ENCODE measurements at regions not wholly inside any gene's neighbourhood (a gene's known extent, or its start where the extent isn't known, plus 50 kb on each side); places are given as distances from the start of the nearest gene placed in this dataset.

DNA sequence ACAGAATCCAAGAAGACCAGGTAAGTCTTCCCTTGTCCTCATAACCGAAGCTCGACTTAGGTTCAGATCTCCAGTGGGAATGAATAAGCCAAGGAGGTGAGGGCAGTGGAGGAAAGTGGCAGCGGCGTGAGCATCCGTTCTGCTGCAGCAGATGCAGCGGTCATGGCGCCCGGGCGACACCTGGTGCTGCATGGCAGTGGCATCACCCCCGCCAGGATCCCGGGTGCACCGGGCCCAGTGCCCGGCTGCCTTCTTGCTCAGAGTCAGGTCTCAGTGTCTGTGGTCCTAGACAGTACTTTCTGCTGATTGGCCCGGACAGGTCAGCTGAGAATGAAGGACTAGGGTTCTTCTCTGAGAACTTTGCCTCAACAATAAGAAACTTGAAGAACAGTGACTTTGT, 83.4 kb upstream of the SORBS2 start:
- DNase-seq = no peak

DNA sequence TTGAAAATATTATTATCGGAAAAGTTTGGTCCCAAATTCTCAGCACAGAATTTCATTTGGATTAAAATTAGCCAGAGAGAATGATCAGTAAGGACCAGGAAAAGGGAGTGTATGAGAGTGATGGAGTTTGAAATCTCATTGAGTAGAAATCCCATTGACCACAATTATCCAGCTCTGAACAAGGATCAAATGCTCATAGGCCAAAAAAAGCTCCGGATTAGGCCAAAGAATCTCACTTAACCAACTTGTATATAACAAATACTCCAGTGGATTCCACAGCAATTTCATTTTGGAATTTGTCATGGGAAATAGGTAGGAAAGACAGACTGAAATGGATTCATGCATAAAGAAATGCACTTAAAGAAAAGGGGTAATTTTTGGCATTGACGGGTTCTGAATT, 83.9 kb upstream of the SORBS2 start:
- DNase-seq = no peak

GRCh38 chr4:185896817-185897488, 85.0 kb upstream of the SORBS2 start:
- DNase-seq = no peak

DNA sequence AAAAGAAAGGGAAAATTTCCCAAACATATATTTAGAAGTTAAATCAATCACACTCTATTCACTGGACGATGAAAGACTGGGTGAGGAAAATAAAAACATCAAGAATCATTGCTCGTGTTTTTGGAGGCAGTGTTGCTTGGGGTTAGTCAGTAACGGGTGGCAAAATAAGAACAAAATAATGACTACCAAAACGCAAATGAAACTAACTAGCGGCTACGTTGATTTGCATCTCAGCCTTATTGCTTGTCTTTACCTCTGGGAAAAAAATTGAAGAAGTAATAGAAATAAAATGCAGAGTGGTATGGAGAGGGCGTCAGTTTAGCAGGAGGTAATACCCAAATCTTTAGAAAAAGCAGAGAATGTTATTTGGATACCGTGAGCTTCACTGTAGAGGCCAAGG, 86.4 kb upstream of the SORBS2 start:
- DNase-seq = no peak

GRCh38 chr4:185899833-185900232, 87.8 kb upstream of the SORBS2 start:
- no peak for DNase-seq

DNA sequence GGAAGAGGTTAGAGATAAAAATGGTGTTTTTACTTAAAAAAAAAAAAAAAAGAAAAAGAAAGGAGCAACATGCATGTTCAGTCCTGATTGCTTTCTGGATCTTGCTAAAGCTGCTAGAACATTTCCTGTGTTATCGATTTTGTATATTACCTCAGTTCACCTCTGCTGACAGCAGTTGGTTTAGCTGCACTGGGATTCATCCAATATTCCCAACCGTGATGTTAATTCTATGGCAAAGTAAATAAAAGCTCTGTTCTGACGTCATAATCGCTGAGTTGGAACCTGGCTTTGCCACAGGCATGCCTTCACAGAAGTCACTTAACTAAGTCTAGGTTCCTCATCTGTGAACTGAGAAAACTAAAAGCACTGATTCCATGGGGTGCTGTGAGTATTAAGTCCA, 90.7 kb upstream of the SORBS2 start:
- DNase-seq = no peak

GRCh38 chr4:185903205-185903604, 91.2 kb upstream of the SORBS2 start:
- no peak for DNase-seq

- DNase-seq = no peak
These were observed 92.4 kb upstream of the SORBS2 start for GRCh38 chr4:185904381-185904780.

GRCh38 chr4:185909972-185910371, 98.0 kb upstream of the SORBS2 start:
- DNase-seq = no peak

DNA sequence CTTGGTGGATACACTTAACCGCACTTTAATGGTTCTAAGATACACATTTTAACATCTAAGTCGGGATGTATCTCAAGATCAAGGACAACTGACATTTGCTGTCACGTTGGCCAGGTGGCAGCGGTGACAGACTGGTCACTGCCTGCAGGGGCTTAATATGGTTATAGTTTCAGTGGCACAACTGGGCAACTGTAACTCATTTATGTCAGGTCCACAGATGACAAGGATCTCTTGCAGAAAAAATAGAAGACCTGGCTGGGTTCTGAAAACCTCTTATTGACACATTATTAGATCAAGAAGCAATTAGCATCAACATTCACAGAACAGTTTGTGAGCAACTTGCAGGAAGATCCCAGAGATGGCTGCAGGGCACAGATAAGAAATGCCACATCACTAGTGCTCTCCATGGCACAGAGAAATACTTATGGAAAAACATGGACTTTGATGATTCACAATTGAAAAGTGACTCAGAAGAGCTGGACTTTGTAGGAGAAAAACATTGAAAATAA, 99.6 kb upstream of the SORBS2 start:
- no peak for DNase-seq

DNA sequence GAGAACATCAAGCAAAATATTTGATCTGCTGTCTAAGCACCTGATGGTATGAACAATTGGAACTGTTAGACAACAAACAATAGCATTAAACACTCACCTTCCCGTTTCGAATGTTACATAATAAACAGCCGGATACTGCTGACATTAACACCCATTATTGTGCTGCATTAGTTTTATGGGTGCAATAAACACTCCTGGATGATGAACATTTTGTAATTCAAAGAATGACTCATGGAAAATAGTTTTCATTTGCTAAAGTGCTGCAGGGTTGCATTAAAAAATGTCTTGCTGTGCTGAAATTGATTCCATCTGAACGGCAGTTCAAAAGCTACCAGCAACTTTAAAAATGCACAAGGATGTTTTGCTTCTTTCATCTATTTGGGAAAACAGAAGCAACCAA, 100.8 kb upstream of the SORBS2 start:
- peak; percentile 16 for DNase-seq

DNA sequence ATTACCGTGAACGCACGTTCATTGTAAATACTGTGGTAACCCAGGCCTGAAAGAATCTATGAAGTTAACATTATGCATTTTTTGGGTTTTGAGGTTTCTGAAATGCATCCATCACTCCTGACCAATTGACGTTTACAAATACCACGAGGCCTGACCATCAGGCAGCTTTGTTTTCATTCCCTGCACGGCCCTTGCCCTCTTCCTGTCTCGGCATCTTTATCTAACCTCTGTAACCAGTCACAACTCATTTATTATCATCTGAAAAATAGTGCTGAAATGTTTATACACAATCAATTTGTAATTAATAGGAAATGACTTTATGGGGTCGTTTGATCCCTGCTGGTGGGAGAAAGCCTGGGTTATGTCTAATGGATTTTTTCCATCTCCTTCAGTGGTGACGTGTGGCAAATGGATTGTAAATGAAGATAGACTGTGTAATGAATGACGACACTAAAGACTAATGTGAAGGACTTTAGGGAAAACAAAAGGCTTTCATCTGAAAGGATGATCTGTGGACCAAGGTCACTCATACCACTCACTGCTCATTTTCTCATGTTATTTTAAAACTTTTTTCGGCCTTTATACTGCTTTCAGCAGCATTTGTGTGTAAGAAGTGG, 102.7 kb upstream of the SORBS2 start:
- no peak for DNase-seq

- DNase-seq = no peak
These were observed 103.3 kb upstream of the SORBS2 start for GRCh38 chr4:185915271-185915670.

DNA sequence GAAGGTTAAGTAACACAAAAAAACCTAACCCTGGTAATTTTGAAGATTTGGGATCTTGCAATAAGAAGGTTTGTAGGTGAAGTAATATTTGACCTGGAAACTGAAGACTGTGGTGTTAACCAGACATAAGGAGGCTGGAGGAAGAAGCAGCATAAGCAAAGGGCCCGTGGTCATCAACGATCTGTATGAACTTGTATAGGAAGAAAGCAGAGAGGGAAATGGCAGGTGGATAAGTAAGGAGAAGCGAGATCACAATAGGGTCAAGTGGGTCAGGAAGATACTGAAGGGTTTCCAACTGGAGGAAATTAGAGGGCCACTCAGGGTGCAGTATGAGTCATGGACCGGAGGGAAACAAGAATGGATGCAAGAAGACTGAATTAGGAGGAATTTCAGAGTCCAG, 103.8 kb upstream of the SORBS2 start:
- DNase-seq = no peak

DNA sequence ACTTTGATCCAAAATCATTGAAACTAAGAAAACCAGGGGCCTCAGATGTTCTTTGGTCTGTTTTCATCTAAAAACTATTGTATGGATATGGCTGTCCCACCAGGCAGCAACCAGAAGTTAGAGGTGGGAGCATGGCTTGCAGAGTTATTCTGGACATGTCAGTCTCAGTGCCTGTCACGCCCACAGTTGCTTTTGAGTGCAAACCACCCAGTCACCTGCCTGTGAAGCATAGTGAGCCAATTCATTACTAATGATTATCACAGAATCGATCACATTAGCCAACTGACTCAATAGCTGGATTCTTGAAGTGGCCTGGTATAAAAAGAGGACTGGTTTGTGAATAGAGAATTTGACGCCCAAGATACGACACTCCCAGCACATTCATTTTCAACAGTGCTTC, 104.2 kb upstream of the SORBS2 start:
- no peak for DNase-seq

- DNase-seq = no peak
These were observed 104.7 kb upstream of the SORBS2 start for GRCh38 chr4:185916683-185917082.

- DNase-seq = no peak
These were observed 107.1 kb upstream of the SORBS2 start for GRCh38 chr4:185919107-185919506.

DNA sequence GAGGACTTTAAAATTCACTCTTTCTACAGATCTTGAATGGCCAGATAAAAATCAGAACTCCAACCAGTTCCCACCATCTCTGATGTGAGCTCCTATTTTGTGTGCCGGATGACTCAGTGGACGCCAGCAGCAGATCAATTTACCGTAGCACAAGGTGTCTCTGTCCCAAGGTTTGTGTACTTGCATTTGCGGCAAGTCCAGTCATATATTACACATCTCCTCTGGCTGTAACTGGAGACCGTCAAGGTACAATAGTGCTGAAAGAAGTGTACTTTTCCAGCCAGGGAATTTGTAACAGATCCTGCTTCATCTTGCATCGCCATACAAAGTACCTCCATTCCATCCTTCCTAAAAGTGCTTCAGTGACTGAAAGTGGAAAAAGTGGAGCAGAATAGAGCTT, 108.2 kb upstream of the SORBS2 start:
- no peak for DNase-seq

DNA sequence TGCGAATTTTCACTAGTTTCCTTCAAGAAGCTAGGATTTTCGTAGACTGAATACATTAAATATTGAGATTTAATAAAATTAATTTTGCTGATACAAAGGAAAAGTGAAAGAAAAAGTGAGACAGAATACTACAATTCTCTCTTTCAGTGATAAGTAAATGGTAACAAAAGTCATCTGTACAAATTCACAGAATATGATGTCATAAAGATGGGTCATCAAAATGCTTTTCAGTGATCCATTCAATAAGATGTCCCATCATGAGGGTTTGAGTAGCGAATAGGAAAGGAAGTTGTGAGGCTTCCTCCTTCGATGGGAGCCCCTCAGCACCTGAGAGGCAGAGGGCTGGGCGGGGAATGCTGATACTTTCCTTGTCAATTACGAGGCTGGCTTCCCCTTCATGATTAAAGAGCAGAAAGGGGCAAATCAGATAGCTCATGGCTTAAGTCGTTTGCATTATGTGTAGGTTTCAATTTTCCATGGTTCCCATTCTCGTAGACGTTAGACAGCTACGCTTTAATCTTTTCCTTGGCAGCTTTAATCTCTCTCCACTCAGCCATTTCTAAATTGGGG, 108.8 kb upstream of the SORBS2 start:
- DNase-seq = no peak

- DNase-seq = no peak
These were observed 109.9 kb upstream of the SORBS2 start for GRCh38 chr4:185921583-185922555.

DNA sequence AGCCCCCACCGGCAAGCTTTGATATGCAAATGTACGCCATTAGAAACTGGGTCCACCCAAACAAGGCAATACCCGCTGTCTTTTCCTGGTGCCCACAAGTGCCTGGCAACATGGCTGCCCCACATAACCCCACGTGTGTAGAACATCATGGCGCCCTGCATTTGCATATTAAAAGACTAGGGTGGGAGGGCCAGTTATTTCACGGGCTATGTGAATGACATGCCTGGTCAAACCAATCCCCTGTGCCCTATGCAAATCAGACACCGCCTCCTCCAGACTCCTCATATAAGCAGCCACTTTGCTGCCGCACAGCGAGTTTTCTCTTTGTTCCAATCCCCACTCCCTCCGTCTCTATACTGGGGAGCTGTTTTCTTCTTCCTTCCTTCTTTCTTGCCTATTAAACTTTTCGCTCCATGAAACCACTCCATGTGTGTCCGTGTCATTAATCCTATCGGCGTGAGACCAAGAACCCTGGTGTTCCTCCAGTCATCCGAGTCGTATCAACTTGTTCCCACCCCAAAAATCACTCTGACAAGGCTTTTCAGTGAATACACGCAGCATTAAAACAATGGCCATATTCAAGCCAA, 112.6 kb upstream of the SORBS2 start:
- no peak for DNase-seq

- DNase-seq = no peak
These were observed 113.9 kb upstream of the SORBS2 start for GRCh38 chr4:185925910-185926360.

- DNase-seq = no peak
These were observed 119.4 kb upstream of the SORBS2 start for GRCh38 chr4:185931375-185931774.
